GM18507 (cell line): ENCODE measurements at regions not wholly inside any gene's neighbourhood (a gene's known extent, or its start where the extent isn't known, plus 50 kb on each side); places are given as distances from the start of the nearest gene placed in this dataset.

Experiments used
- DNase-seq: peaks from one replicate; pipeline ENCODE4 v3.0.0; 2011; ENCODE audit warnings: low read depth; ENCODE audit not compliant: insufficient read length; ENCODE audit errors: extremely low spot score
- FAIRE-seq: peaks from 2 replicates; lab custom pipeline; 2011; peaks lifted over from hg19 to GRCh38; lab: Jason Lieb, UNC

DNA sequence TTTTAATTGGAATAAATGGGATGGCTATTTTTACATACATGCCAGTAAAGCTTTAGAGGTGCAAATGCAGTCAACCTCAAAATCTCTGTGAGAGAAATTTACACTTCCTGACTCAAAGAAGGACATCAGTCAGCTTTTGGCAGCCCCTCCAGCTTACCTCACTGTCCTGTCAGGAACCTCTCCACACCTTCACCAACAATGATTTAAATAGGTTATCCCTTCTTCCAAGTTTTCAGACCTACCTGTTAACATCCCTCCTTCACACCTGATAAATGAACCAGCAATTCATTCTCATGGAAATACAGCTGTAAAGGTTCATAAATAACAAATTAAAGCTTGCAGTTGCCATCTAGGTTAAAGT is 286.1 kb downstream of the SHOX2 start:
- no peak for FAIRE-seq
- DNase-seq: no peak

DNA sequence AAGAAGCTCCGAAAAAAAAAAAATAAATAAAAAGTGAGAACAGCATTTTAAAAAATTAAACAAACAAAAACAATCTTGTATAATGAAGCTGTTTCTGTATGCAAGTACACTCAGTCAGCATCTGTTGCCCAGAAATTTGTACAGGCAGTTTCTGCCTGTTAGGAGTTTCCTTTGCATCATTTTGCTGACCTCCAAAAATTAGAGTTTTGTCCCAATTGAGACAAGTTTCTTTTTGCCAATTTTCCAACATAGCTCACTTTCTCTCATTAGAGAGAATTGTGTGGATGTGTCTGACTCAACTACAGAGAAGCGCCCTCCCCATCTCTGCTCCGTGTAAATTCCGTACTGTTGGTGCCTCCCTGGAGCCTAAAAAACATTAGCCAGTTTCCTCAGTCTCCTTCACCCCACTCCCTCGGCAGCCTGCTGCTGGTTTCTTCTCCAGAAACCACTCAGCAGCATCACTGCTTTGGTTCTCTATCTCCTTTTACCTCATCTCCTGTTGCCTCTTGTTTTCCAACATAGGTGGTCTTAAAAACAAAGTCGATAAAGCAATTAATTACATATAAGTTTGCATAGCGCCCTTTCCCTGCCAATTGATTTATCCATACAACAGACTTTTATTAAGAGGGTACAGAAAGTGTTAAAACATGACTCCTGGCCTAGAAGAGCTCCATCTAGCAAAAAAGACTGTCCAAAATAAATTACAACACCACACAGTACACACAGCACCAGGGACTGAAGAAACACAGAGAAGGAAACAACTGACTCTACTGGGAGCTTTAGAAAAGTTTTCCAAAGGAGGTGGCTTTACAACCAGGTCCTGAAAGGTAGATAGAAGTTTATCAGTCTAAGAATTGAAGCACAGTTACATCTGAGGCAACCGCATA is 286.7 kb downstream of the SHOX2 start:
- no peak for FAIRE-seq
- no peak for DNase-seq

DNA sequence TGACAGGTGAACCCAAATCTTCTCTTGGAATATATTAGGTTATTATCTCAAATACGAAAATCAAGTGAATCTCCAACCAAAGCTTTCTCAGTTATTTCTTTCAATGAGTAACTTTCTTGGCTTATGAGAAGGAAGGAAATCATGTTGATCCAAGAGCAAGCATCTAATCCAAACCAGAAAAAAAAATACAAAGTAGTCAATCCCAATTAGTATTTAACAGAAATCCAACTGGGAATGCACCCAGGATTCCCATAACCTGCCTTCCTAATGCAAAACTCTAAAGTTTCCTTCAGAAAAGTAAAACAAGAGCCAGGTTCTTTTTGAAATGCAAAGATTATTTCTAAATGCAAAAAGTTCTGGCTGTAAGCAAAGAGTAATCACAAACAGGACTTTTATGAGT is 289.3 kb downstream of the SHOX2 start:
- DNase-seq: no peak
- no peak for FAIRE-seq

DNA sequence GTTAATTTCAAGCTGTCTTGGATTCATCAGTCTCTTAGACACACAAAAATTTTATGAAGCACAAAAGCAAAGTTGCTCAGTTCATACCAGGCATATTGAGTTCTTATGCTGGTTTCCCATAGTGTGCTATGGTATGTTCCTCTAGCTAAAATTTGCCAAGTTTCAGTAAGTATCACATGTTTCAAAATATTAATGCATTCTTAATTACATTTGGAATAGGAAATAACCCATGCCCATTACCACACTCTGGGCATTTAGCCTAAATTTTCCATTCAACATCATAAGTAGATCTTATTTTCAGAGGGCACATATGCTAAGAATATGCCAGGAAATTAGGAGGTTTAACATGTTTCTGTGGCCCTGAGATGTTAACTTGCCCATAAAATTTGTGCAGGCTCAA is 289.9 kb downstream of the SHOX2 start:
- DNase-seq (no peak), FAIRE-seq (no peak)

DNA sequence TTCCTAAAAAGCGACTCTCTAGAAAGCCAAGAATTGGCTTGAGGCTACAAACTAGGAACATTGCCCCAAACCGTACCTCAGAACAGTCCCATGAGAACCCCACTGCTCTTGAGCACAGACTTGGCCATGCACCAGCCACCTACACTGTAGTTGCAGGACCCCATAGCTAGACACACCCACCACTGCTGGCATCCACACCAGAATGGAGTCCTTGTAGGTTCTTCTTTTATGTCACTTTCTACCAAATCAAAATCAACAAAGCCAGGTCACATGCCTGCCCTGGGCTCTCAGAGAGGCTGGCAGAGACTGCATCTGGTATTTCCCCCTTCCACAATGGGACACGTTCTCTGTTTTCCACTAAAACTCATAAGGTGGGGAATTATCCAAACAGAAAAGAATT is 290.5 kb downstream of the SHOX2 start:
- DNase-seq (no peak), FAIRE-seq (no peak)

DNA sequence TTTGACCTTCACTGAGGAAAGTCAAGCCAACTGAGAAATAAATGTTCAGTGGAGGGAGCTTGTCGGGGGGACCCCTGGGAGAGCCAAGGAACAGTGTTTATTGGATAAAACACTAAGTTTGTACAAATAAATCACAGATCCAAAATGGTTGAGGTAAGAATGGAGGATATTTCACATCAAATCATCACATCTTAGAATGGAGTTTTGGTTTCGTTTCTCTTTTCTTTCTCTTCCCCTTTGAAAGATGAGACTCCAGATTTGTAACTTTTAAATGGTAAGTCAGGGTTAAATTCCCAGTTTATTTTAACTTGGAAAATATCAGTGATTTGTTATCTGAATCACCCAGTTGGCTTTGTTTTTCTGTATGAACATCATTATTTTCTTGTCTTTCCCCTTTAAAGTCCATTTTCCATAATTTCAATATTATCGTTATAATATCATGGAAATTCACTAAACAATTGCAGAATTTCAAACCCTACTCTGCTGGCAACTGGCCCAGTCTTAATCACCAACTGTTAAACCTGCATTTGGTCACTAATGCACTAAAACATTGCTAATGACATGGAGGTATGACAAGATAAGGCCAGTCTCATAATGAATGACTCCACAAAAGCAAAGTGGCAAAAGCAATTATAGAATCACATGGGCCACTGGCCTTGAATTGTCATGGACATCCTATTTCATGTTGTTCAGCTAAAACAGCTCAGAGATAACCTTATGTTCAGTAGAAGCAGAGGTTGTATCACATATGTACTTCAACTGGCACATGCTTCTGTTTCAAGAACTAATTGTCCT is 295.1 kb downstream of the SHOX2 start:
- FAIRE-seq: no peak
- DNase-seq: no peak

DNA sequence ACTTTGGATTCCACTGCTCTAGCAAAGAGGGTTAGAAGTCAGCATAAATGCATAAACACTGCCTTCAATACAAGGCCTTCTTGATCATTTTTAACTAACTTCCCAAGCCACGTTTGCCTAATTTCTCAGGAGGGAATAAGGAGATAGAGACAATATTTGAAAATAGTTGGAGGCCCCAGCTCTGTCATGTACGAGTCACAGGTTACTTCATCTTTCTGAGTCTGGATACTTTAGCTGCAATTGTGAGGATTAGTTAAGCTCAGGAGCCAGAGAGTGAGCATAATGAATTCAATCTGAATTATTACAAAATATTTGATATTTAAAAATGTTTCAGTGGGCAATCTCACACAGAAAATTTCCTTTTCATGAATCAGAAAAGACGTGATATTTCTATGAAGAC is 298.9 kb downstream of the SHOX2 start:
- FAIRE-seq: no peak
- no peak for DNase-seq

DNA sequence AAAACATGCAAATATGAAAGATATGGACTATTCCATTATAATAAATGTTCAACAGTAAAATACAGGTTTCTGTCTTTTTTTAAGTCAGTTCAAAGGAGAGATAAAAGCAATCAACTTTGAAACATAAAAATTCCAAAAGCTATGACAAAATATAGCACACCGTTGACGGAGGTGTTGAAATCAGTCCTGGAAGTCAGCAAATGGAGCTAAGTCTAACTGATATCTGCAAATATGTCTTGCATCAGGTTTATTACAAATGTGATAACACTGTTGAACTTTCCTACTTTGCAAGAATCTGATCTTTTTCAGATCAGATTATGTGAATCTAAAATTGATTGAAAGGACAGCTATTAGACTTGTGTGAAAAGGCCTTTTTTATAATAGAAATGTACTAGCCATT is 300.7 kb downstream of the SHOX2 start:
- no peak for FAIRE-seq
- DNase-seq: no peak

DNA sequence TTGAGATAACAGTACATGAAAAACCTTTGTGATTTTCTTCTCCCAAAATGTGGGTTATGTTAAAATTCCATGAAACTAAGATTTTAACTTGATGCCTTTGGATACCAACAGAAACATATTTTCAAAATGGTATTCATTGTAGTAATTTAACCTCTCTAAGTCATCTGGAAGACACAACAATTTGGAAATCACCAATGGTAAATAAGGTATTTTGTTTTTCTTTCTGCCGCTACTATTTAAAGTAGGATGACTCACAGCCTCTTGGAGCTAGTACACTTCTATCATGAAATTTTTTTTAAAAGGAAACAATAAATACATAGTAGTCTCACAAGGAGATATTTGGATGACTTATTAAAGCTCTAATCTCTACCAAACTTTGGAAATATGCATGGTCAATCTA is 291.6 kb upstream of the VEPH1 start:
- DNase-seq: no peak
- FAIRE-seq: no peak

DNA sequence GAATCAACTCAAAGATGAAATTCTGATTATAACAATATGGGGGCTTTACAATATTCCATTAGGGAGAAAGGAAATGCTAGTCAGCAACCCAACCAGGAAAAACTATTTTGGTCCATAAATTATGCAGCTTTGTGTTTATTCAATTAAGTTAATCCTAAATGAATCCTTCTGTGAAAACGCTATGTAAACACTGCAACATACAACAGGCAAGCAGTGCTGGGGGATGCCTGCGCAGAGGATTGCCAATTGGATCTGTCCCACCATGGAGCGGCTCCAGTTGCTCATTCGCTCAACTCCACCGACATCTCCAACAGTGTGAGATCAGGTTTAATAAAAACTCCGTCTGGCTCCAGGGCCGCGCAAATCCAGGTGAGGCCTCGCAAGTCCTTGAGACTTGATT is 290.5 kb upstream of the VEPH1 start:
- DNase-seq (no peak), FAIRE-seq (no peak)

DNA sequence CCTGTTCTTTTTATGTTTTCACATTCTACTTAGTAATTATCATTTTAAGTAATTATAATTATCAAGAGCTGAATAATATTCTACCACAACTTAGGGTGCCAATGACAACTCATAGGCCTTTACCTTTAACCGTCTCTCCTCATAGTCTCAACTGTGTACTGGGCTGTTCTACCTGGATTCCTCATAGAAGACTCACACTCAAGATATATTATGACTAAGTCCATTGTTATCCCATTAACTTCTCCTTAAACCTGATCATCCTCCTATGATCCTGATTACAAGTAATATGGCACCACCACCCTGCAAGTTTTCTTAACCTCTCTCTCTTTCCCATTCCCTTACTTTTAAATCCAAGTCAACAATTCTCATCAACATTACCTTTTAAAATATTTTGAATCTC is 285.9 kb upstream of the VEPH1 start:
- FAIRE-seq: no peak

DNA sequence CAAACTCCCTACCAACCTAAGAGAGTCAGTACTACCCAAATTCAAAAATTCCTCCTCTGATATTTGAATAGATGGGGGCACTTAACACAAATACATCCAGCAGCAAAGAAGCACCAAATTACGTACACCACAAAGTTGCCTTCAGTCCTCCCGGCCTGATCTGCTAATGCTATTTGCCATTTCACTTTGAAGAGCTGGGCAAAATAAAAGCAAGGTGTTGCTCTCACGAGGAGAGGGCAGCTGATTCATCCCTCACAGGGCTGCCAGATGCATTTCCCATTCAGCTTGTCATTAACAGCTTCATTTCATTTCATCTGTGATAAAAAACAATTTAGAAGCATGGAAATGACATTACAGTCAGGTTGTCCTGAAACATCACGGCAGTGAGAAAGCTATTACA is 283.4 kb upstream of the VEPH1 start:
- FAIRE-seq (no peak), DNase-seq (no peak)

More for the DNA sequence above, 285.9 kb upstream of the VEPH1 start:
- DNase-seq: no peak

DNA sequence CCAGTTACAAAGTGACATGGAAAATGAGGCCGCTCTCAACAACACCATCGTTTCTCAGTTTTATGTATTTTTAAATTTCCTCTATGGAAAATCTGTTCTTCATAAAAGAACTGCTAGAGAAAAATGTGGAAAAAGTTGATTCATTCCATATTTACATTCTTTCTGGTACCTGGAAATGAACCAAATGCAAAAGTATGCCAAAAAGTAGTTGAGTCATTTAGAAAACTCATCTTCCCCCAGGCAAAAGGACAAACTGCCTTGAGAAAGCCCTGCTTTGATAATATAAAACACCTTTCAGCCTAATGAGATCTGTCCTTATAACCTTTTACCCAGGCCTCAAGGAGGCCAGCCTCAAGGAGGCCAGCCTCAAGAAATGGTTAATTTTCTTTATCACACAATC is 283.0 kb upstream of the VEPH1 start:
- DNase-seq: no peak
- FAIRE-seq: no peak

DNA sequence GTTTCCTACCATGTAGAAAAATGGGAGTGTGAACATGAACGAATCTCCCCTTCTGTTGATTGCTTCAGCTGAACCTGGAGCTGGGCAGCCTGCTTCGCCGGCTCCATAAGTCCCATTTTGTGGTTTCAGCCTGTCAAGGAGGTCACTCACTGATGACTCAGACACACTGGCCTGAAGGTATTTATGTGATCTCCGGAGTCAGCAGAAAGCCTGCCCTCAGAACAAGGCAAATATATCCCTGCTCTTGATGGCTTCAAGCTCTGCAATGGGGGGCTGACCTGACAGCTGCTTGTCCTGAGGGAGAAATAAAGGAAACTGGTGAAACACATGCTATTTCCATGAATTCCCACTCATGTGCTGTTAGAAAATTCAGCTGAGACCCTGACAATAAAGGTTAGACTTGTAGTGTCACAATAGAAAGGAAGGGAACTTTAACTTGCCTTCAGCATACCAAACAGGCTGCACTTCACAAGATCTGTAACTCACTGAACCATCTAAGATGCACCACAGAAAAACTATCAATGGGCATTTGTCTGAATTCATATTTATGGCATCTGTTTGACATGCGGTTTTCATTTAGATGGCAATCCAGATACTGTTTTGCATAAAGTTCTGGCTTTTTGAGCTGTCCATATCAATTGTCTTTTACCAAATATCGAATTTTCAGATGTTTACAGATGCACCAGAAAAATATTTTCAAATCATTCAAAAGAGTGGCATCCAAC is 282.0 kb upstream of the VEPH1 start:
- no peak for FAIRE-seq

DNA sequence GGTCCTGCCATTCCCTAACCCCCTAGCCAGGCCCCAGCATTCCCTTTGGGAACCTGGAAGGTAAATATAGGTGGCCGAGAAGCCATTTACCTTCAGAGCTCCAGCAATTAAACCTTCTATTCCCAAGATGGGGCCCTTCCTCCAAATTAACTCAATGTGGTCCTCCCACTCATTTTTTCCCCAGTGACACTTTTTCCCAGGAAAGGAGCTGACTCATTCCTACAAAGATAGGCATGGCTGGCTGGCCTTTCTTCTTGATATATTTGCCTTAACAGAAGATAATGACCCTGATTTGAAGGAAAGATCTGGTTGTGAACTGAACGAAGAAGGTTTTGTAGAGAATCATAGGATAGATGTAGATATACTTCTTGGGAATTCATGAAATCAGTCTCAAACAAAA is 279.0 kb upstream of the VEPH1 start:
- DNase-seq (no peak), FAIRE-seq (no peak)

More for the DNA sequence above, 282.0 kb upstream of the VEPH1 start:
- no peak for DNase-seq

DNA sequence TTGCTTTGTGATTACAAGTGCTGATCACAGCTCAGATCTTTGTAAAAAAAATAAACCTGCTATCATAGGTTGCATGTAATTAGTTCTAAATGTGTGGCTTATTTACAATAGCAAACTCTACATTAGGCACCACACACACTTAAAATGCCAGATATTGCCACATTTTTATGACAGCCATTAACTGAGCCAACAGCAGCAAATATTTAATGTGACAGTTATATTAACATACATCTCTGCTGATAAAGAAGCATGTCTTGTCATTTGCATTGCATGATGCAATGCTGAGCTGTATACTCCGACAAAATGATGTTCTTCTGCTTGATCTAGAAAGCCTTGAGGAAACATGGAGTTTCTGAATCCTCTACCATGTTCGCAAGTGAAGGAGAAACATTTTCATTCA is 273.6 kb upstream of the VEPH1 start:
- no peak for FAIRE-seq
- no peak for DNase-seq

DNA sequence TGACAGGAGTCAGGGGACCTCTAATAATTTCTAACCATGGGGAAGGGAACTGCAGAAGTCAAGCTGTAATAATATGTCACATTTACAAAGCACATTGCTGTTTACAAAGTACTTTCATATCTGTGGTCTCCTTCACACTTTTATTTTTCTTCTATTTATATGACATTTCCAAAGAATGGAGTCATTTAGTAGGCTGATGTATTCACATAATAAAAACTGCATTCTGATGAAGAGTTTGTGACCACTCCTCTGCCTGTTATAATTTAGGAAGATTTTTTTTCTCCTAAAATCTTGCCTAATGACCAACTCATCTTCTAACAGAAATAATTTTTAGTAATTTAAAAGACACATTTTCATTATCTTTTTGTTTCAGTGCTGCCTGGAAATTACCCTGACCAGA is 272.2 kb upstream of the VEPH1 start:
- no peak for DNase-seq
- FAIRE-seq: no peak

DNA sequence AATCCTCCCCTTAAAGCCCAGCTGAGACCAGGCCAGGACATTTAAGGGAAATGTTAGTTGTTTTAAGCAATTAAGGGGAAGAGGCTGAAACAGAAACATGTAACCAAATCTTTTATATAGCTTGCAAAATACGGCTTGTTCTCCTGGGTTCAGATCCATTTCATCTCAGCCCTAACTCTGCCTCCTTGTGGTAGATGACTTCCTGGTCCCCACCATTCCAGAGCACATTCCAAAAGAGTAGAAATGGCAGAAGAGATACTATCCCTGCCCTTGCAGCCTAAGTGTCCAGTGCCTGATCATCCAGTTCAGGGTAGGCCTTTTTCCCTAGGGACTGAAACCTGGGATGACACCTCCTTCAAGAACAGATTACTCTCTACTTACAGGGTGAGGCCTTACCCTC is 266.2 kb upstream of the VEPH1 start:
- no peak for FAIRE-seq
- no peak for DNase-seq

DNA sequence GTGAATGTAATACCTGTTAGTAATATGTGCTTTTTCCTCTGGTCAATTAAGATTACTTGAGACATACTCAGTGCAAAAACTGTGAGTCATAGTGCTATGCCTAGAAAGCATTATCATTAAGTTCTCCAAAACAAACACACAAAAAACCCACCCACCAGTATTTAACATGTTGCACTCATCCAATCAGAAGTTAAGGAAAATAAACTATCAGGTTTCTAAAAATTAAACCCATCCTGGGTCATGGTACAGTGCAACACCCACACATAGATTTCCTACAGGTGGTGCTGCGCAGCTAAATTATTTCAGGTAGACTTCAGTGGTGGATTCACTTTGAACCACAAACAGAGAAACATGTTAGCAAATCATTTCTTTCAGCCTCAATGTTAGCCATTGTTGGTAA is 264.4 kb upstream of the VEPH1 start:
- DNase-seq (no peak), FAIRE-seq (no peak)

DNA sequence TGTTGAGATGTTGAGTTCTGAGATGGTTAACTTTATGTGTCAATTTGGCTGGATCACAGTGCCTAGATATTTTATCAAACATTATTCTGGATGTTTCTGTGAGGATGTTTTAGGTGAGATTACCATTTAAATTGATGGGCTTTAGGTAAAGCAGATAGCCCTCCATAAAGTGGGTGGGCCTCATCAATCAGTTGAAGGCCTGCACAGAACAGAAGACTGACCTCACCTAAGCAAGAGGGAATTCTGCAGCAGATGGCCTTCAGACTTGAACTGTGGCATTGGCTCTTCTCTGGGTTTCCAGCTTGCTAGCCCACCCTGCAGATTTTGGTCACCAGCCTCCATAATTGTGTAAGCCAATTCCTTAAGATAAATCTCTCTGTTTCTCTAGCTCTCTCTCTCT is 260.4 kb upstream of the VEPH1 start:
- FAIRE-seq (no peak), DNase-seq (no peak)
